ENCODE measurements at regions not wholly inside any gene's neighbourhood (a gene's known extent, or its start where the extent isn't known, plus 50 kb on each side); places are given as distances from the start of the nearest gene placed in this dataset.

DNA sequence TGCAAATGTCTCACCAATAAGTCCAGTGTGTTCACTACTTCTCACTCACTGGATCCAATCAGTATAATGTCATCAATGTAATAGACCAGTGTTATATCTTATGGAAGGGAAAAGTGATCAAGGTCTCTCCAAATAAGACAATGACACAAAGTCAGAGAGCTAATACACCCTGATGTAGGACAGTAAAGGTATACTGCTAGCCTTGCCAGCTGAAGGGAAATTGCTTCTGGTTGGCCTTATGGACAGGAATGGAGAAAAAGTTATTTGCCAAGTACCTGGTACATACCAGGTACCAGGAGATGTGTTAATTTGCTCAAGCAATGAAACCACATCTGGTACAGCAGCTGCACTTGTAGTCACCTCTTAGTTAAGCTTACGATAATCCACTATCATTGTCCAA is 141.0 kb downstream of the LTN1 start:
- TF ChIP-seq, protein P1, sequence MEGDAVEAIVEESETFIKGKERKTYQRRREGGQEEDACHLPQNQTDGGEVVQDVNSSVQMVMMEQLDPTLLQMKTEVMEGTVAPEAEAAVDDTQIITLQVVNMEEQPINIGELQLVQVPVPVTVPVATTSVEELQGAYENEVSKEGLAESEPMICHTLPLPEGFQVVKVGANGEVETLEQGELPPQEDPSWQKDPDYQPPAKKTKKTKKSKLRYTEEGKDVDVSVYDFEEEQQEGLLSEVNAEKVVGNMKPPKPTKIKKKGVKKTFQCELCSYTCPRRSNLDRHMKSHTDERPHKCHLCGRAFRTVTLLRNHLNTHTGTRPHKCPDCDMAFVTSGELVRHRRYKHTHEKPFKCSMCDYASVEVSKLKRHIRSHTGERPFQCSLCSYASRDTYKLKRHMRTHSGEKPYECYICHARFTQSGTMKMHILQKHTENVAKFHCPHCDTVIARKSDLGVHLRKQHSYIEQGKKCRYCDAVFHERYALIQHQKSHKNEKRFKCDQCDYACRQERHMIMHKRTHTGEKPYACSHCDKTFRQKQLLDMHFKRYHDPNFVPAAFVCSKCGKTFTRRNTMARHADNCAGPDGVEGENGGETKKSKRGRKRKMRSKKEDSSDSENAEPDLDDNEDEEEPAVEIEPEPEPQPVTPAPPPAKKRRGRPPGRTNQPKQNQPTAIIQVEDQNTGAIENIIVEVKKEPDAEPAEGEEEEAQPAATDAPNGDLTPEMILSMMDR (IDR thresholded peaks at IDR 0.05): no peak
- TF ChIP-seq EZH2phosphoT487 (IDR thresholded peaks at IDR 0.05): no peak
- TF ChIP-seq EZH2 (IDR thresholded peaks at IDR 0.05): no peak
